Thyroid gland (tissue), 4 donors: ENCODE measurements at regions not wholly inside any gene's neighbourhood (a gene's known extent, or its start where the extent isn't known, plus 50 kb on each side); places are given as distances from the start of the nearest gene placed in this dataset.
"Not testable (repeated sequence)": the region's sequence is repeated elsewhere in the genome, so short reads cannot be mapped to it uniquely, and the experiment has no call there.

Experiments
- DNase-seq, 2 donors: peaks; one replicate each; pipeline ENCODE4 v3.0.0-alpha.2; 2019
- H3K27ac ChIP-seq, 3 donors: fragments of 200-600 bp; sonication (generic); 1 replicate in 2 of 3; 2 replicates in 1 of 3; pipeline ENCODE4 v1.5.1; 2016 to 2019; ENCODE audit warnings: mild to moderate bottlenecking in 1 of 3, moderate library complexity in 1 of 3
- H3K27me3 ChIP-seq: fragments of 200-600 bp; sonication (generic); one replicate; pipeline ENCODE4 v1.5.1; 2019
- H3K36me3 ChIP-seq, 2 donors: fragments of 200-600 bp; sonication (generic); one replicate each; pipeline ENCODE4 v1.5.1; 2016 to 2019
- H3K4me1 ChIP-seq, 2 donors: fragments of 200-600 bp; sonication (generic); one replicate each; pipeline ENCODE4 v1.5.1; 2017 to 2019
- H3K4me3 ChIP-seq, 3 donors: fragments of 200-600 bp; sonication (generic); replicated peaks in 1 of 3; 1 replicate in 2 of 3; 2 replicates in 1 of 3; pipeline ENCODE4 v1.5.1; 2016; ENCODE audit warnings: mild to moderate bottlenecking in 1 of 3
- H3K9me3 ChIP-seq: fragments of 200-600 bp; sonication (generic); one replicate; pipeline ENCODE4 v1.5.1; 2017
- POLR2A ChIP-seq, 2 donors: fragments of 450-650 bp; IDR thresholded peaks; one replicate each; pipeline ENCODE4 v1.6.1; 2017; ENCODE audit warnings: antibody characterized with exemption in 2 of 2, mild to moderate bottlenecking in 2 of 2, moderate library complexity in 1 of 2
- WGBS, 2 donors: methylation state at CpG; one replicate each; pipeline ENCODE4 v1.1.5; 2017; 5-methylcytosine and 5-hydroxymethylcytosine counted together
- intact Hi-C: fragments of 100-400 bp; cut with DNase I; formaldehyde crosslinking; loops from one replicate; pipeline ENCODE4 v1.15.1; 2023
- TF ChIP-seq, protein P1 (sequence below), 6 experiments: fragments of 200-600 bp in 3 of 6; fragments of 450-650 bp in 3 of 6; sonication (generic) in 3 of 6; IDR thresholded peaks; one replicate each; pipeline ENCODE4 v1.5.1; 2016 to 2019; ENCODE audit warnings: antibody characterized with exemption in 6 of 6, mild to moderate bottlenecking in 2 of 6, inconsistent platforms in 1 of 6, moderate library complexity in 1 of 6

- 80% methylated on average over 21 to 30 of the region's 47 CpGs for WGBS, 2 donors
- Histone ChIP-seq H3K4me3 (no peak overlapping the region), H3K27ac (no peak overlapping the region), H3K9me3 (no peaks in the 10 kb centered on the region), H3K36me3 (no peaks in the 10 kb centered on the region), H3K27me3 (no peaks in the 10 kb centered on the region), H3K4me1 (no peaks in the 10 kb centered on the region)
- intact Hi-C loops, result no loop called here
- no peak for DNase-seq
- no peak for TF ChIP-seq POLR2A (IDR thresholded peaks at IDR 0.05)
- TF ChIP-seq, protein P1, sequence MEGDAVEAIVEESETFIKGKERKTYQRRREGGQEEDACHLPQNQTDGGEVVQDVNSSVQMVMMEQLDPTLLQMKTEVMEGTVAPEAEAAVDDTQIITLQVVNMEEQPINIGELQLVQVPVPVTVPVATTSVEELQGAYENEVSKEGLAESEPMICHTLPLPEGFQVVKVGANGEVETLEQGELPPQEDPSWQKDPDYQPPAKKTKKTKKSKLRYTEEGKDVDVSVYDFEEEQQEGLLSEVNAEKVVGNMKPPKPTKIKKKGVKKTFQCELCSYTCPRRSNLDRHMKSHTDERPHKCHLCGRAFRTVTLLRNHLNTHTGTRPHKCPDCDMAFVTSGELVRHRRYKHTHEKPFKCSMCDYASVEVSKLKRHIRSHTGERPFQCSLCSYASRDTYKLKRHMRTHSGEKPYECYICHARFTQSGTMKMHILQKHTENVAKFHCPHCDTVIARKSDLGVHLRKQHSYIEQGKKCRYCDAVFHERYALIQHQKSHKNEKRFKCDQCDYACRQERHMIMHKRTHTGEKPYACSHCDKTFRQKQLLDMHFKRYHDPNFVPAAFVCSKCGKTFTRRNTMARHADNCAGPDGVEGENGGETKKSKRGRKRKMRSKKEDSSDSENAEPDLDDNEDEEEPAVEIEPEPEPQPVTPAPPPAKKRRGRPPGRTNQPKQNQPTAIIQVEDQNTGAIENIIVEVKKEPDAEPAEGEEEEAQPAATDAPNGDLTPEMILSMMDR (IDR thresholded peaks at IDR 0.05), result no peak
Measured at GRCh38 chr10:5576780-5577624, 52.2 kb downstream of the CALML3 start.

- 83 to 84% methylated on average over 4 of the region's 4 CpGs for WGBS, 2 donors
- peaks cover 19 to 21% of the 10 kb centered on the region in 2 donors for H3K4me1 ChIP-seq
- H3K36me3 ChIP-seq, H3K9me3 ChIP-seq, intact Hi-C loops, H3K27me3 ChIP-seq, H3K27ac ChIP-seq, H3K4me3 ChIP-seq, DNase-seq: not testable (repeated sequence)
Measured at GRCh38 chr10:5580038-5580428, 55.3 kb downstream of the CALML3 start.

- Histone ChIP-seq H3K27me3 (no peaks in the 10 kb centered on the region), H3K27ac (no peak overlapping the region), H3K4me3 (no peak overlapping the region), H3K4me1 (peaks cover 33 to 34% of the 10 kb centered on the region in 2 donors), H3K9me3 (no peaks in the 10 kb centered on the region), H3K36me3 (no peaks in the 10 kb centered on the region)
- no peak for TF ChIP-seq POLR2A (IDR thresholded peaks at IDR 0.05)
- TF ChIP-seq, protein P1 (IDR thresholded peaks at IDR 0.05), result no peak
- intact Hi-C loops, result no loop called here
- 93% methylated on average over 10 to 11 of the region's 11 CpGs for WGBS, 2 donors
- no peak for DNase-seq
Measured at GRCh38 chr10:5581670-5582566, 57.2 kb downstream of the CALML3 start.

DNA sequence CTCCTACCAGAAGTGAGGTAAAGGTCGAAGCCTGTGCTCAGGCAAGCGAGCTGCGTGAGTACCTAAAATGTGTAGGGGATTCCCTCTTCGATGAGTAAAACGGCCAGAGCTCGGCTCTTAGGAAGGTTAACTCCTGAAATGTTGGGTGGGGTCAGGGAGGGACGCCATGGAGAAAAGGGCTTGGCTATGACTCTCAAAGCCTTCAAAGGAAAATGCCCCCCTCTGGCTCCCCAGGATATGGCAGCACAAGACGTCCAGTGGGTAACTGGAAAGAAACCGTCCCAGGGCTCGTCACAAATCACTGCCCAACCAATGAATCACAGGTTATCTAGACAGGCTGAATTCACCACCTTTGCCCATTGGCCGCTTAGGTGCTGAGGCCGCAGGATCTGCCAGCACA is 58.0 kb downstream of the CALML3 start:
- intact Hi-C loops, result no loop called here

DNA sequence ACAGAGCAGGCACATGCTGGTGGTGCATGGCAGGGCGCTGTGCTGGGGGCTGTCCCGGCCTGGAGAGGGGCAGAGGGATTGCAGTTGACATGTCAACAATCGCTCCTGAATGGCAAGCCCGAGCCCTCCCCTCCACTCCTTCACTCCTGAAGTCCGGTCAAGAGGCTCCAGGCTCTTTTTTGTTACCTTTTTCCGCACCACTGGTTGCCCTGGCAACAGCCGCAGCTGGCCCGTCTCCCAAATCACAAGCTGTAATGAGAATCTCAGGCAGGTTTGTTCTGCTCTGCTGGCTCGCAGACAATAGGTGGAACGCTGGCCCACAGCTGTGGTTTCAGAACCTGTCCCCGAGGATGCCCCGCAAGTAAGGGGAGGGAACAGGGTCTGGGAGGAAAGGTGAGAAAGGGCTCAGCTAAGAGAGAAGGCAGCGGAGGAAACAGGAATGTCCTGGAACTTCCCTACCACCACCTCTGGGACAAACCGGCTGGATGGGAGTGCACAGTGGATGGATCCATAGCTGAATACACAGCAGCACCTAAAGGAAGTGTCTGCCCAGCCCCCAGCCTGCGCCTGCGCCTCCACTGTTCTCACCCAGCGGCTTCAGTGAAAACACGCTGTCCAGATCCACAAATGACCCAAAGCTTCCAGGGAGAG is 58.9 kb downstream of the CALML3 start:
- H3K9me3 ChIP-seq, result no peaks in the 10 kb centered on the region
- H3K27me3 ChIP-seq, result no peaks in the 10 kb centered on the region
- no peak overlapping the region for H3K4me3 ChIP-seq
- intact Hi-C loops, result no loop called here
- H3K4me1 ChIP-seq, result peaks cover 33 to 34% of the 10 kb centered on the region in 2 donors
- H3K27ac ChIP-seq, result peak overlapping the region; percentile 75 to 89 (median 85)
- no peaks in the 10 kb centered on the region for H3K36me3 ChIP-seq
- peak in 1 of 2 donors; percentile 44 for TF ChIP-seq POLR2A (IDR thresholded peaks at IDR 0.05)
- TF ChIP-seq, protein P1 (IDR thresholded peaks at IDR 0.05), result peak in 1 of 6 experiments; percentile 6
- 16 to 21% methylated on average over 18 of the region's 18 CpGs for WGBS, 2 donors
- DNase-seq, result peak; percentile 98 to 99

More for the DNA sequence above, 58.0 kb downstream of the CALML3 start:
- Histone ChIP-seq H3K9me3 (no peaks in the 10 kb centered on the region), H3K36me3 (no peaks in the 10 kb centered on the region), H3K4me3 (no peak overlapping the region), H3K27me3 (no peaks in the 10 kb centered on the region), H3K4me1 (peaks cover 33 to 34% of the 10 kb centered on the region in 2 donors), H3K27ac (peak overlapping the region in 2 of 3 donors; percentile 85 to 89)
- no peak for TF ChIP-seq POLR2A (IDR thresholded peaks at IDR 0.05)
- TF ChIP-seq, protein P1 (IDR thresholded peaks at IDR 0.05), result no peak
- DNase-seq, result no peak
- WGBS, 2 donors, result 80 to 86% methylated on average over 12 of the region's 12 CpGs
